HCT116 (cell line): ENCODE measurements at regions not wholly inside any gene's neighbourhood (a gene's known extent, or its start where the extent isn't known, plus 50 kb on each side); places are given as distances from the start of the nearest gene placed in this dataset.
A peak's percentile ranks its signal among the peaks of the same experiment; 100 is the strongest.
"Not testable (repeated sequence)": the region's sequence is repeated elsewhere in the genome, so short reads cannot be mapped to it uniquely, and the experiment has no call there.

Source experiments
- ATAC-seq: fragments of 200-7000 bp; cut with Tn5 transposase; 2 replicates; pipeline ENCODE4 v1.9.1; 2020; ENCODE audit warnings: mild to moderate bottlenecking, moderate library complexity
- BruUV-seq: library from RNA; stranded (reverse); fragments of 400-500 nt; replicated peaks from 2 replicates; lab custom pipeline; 2021; lab: Mats Ljungman, UMichigan
- CTCF ChIA-PET: fragments of 300-600 bp; sonication (Branson Sonifier 250); formaldehyde crosslinking; loops from one replicate; lab custom pipeline; 2021; ENCODE audit warnings: antibody characterized with exemption; lab: Charles Lee
- POLR2A ChIA-PET: fragments of 300-600, 350-600 bp; sonication (Branson Sonifier 250); formaldehyde crosslinking; loops from one replicate; lab custom pipeline; 2021; ENCODE audit warnings: antibody characterized with exemption; lab: Charles Lee
- RAD21 ChIA-PET, 2 experiments: fragments of 300-600 bp; sonication (Branson Sonifier 250); formaldehyde crosslinking; loops; one replicate each; lab custom pipeline; 2023; ENCODE audit warnings: low total read pairs in 2 of 2; ENCODE audit not compliant: uncharacterized antibody in 2 of 2, unreplicated experiment in 2 of 2, low non-redundant PET in 1 of 2; lab: Charles Lee
- DNase-seq: peaks from one replicate; pipeline ENCODE4 v3.0.0-alpha.2; 2010; ENCODE audit warnings: low read depth, low spot score
- H2AFZ ChIP-seq: fragments of 200-600 bp; shearing (Covaris generic), sonication (generic); 2 replicates; pipeline ENCODE4 v1.6.1; 2017; ENCODE audit warnings: low read depth, mixed run types, mixed read lengths, antibody characterized with exemption, low read length; ENCODE audit not compliant: poor library complexity, severe bottlenecking
- H3K27ac ChIP-seq: 2 replicates; pipeline ENCODE4 v1.5.1; 2012; ENCODE audit warnings: low read depth, low read length
- H3K27me3 ChIP-seq: fragments of 200-600 bp; sonication (generic); 2 replicates; pipeline ENCODE4 v1.6.1; 2016; ENCODE audit warnings: mixed run types, low read length, mixed read lengths; ENCODE audit not compliant: insufficient read depth
- H3K36me3 ChIP-seq, 2 experiments: fragments of 200-500 bp in 1 of 2; fragments of 200-600 bp in 1 of 2; sonication (Bioruptor generic) in 1 of 2; sonication (generic) in 1 of 2; 2 replicates each; pipeline versions ENCODE4 v1.5.1 to v1.6.1; 2014 to 2016; ENCODE audit warnings: low read length in 2 of 2, inconsistent platforms in 1 of 2, mixed read lengths in 1 of 2, mixed run types in 1 of 2; ENCODE audit not compliant: insufficient read depth in 2 of 2, control insufficient read depth in 1 of 2
- H3K4me1 ChIP-seq, 2 experiments: fragments of 200-600 bp in 1 of 2; sonication (generic) in 1 of 2; 2 replicates each; pipeline versions ENCODE4 v1.5.1 to v1.6.1; 2012 to 2017; ENCODE audit warnings: low read length in 2 of 2, inconsistent platforms in 1 of 2, mild to moderate bottlenecking in 1 of 2, mixed read lengths in 1 of 2, mixed run types in 1 of 2, moderate library complexity in 1 of 2; ENCODE audit not compliant: insufficient read depth in 2 of 2, control insufficient read depth in 1 of 2
- H3K4me2 ChIP-seq: fragments of 200-600 bp; sonication (generic); 2 replicates; pipeline ENCODE4 v1.6.1; 2017; ENCODE audit warnings: mixed run types, low read length, mixed read lengths
- H3K4me3 ChIP-seq, 2 experiments: fragments of 200-600 bp in 1 of 2; sonication (generic) in 1 of 2; replicated peaks in 1 of 2; 2 replicates each; pipeline ENCODE4 v1.5.1; 2011 to 2016; ENCODE audit warnings: low read length in 2 of 2, control low read depth in 1 of 2, low read depth in 1 of 2, mild to moderate bottlenecking in 1 of 2, mixed read lengths in 1 of 2, mixed run types in 1 of 2
- H3K79me2 ChIP-seq: fragments of 200-600 bp; sonication (generic); 2 replicates; pipeline ENCODE4 v1.6.1; 2017; ENCODE audit warnings: mild to moderate bottlenecking, mixed run types, low read length, moderate library complexity, mixed read lengths; ENCODE audit not compliant: insufficient read depth
- H3K9ac ChIP-seq: fragments of 200-600 bp; sonication (generic); 2 replicates; pipeline ENCODE4 v1.6.1; 2016; ENCODE audit warnings: low read length, mixed read lengths
- H3K9me2 ChIP-seq: fragments of 200-600 bp; sonication (generic), shearing (Covaris generic); 2 replicates; pipeline ENCODE4 v1.6.1; 2017; ENCODE audit warnings: mixed run types, mild to moderate bottlenecking, moderate library complexity; ENCODE audit not compliant: insufficient read depth
- H3K9me3 ChIP-seq, 2 experiments: fragments of 200-500 bp in 1 of 2; fragments of 200-600 bp in 1 of 2; sonication (Bioruptor generic) in 1 of 2; sonication (generic) in 1 of 2; 2 replicates each; pipeline ENCODE4 v1.6.1; 2014 to 2017; ENCODE audit warnings: low read length in 2 of 2, mixed read lengths in 2 of 2, inconsistent platforms in 1 of 2, low read depth in 1 of 2, mild to moderate bottlenecking in 1 of 2, mixed run types in 1 of 2, moderate library complexity in 1 of 2; ENCODE audit not compliant: control insufficient read depth in 1 of 2, insufficient read depth in 1 of 2
- H4K20me1 ChIP-seq: fragments of 200-600 bp; sonication (generic), shearing (Covaris generic); 2 replicates; pipeline ENCODE4 v1.6.1; 2017; ENCODE audit warnings: mixed run types, mild to moderate bottlenecking, moderate library complexity; ENCODE audit not compliant: insufficient read depth
- ATF3 ChIP-seq: IDR thresholded peaks from 2 replicates; pipeline ENCODE4 v1.6.1; 2012
- CBX3 ChIP-seq: IDR thresholded peaks from 2 replicates; pipeline ENCODE4 v1.6.1; 2012; ENCODE audit warnings: low read depth
- CEBPB ChIP-seq: IDR thresholded peaks from 2 replicates; pipeline ENCODE4 v1.6.1; 2012; ENCODE audit warnings: low read depth
- CTCF ChIP-seq, 3 experiments: fragments of 200-600 bp in 1 of 3; sonication (generic) in 1 of 3; IDR thresholded peaks in 2 of 3; conservative IDR thresholded peaks in 1 of 3; 2 replicates each; pipeline ENCODE4 v1.5.1; 2012 to 2017; ENCODE audit warnings: low read depth in 2 of 3, low read length in 2 of 3, antibody characterized with exemption in 1 of 3, borderline replicate concordance in 1 of 3, control low read depth in 1 of 3, mild to moderate bottlenecking in 1 of 3, mixed read lengths in 1 of 3, mixed run types in 1 of 3, moderate library complexity in 1 of 3; ENCODE audit not compliant: insufficient read depth in 1 of 3
- EGR1 ChIP-seq: IDR thresholded peaks from 2 replicates; pipeline ENCODE4 v1.6.1; 2012; ENCODE audit warnings: low read depth
- FOSL1 ChIP-seq: IDR thresholded peaks from 2 replicates; pipeline ENCODE4 v1.6.1; 2012; ENCODE audit warnings: low read depth
- JUND ChIP-seq: IDR thresholded peaks from 2 replicates; pipeline ENCODE4 v1.6.1; 2012
- POLR2AphosphoS5 ChIP-seq: IDR thresholded peaks from 2 replicates; pipeline ENCODE4 v1.6.1; 2011; ENCODE audit warnings: mild to moderate bottlenecking, low read depth, low read length, moderate library complexity
- REST ChIP-seq: IDR thresholded peaks from 2 replicates; pipeline ENCODE4 v1.6.1; 2012; ENCODE audit warnings: low read depth
- SP1 ChIP-seq: IDR thresholded peaks from 2 replicates; pipeline ENCODE4 v1.6.1; 2012; ENCODE audit warnings: low read depth
- SRF ChIP-seq: IDR thresholded peaks from 2 replicates; pipeline ENCODE4 v1.6.1; 2012; ENCODE audit warnings: low read depth
- YY1 ChIP-seq: IDR thresholded peaks from 2 replicates; pipeline ENCODE4 v1.6.1; 2011; ENCODE audit warnings: low read length, low read depth, moderate library complexity, mild to moderate bottlenecking; ENCODE audit not compliant: insufficient replicate concordance; ENCODE audit errors: extremely low read depth
- ZNF274 ChIP-seq: fragments of 200-500 bp; sonication (Bioruptor generic); IDR thresholded peaks from 2 replicates; pipeline ENCODE4 v1.6.1; 2014; ENCODE audit warnings: mild to moderate bottlenecking, low read depth, low read length, inconsistent platforms
- intact Hi-C: fragments of 100-400 bp; cut with micrococcal nuclease; formaldehyde crosslinking; loops from 2 replicates; pipeline ENCODE4 v1.10.0; 2022

- H3K4me3 ChIP-seq, H2AFZ ChIP-seq, RAD21 ChIA-PET, H3K36me3 ChIP-seq, POLR2A ChIA-PET, H3K27ac ChIP-seq, CTCF ChIA-PET, H3K9ac ChIP-seq, H3K79me2 ChIP-seq, H3K9me3 ChIP-seq, H4K20me1 ChIP-seq, intact Hi-C loops, BruUV-seq, H3K9me2 ChIP-seq: not testable (repeated sequence)
- H3K4me1 ChIP-seq: peaks cover 14 to 27% of the 10 kb centered on the region in 2 experiments; a peak in 3 of 4 replicates
- ATAC-seq (peak; percentile 86), DNase-seq (peak; percentile 19)
- H3K27me3 ChIP-seq: peaks cover 28% of the 10 kb centered on the region
- peak overlapping the region; percentile 52 for H3K4me2 ChIP-seq
- TF ChIP-seq EGR1: peak; percentile 39; the same call in 1 of the 2 replicates
- peak; percentile 86 for TF ChIP-seq CBX3
- TF ChIP-seq JUND: peak; percentile 90
- 0 out of 2 replicates have a peak, but pooled peaks have one; percentile 21 for TF ChIP-seq SRF
- 0 out of 2 replicates have a peak, but pooled peaks have one; percentile 46 for TF ChIP-seq SP1
- TF ChIP-seq FOSL1: peak; percentile 86
- TF ChIP-seq CEBPB: peak; percentile 47; the same call in 1 of the 2 replicates
Observed at GRCh38 chr4:27126895-27127294, 266.3 kb downstream of the STIM2 start.

- ChIA-PET RAD21 (no interaction called here), POLR2A (no interaction called here)
- no peak for TF ChIP-seq CTCF (IDR thresholded peaks at IDR 0.05 in 2 of 3, conservative IDR thresholded peaks at IDR 0.05 in 1 of 3; ENCODE audit: borderline replicate concordance in 1 of 3, insufficient read depth in 1 of 3, low read depth in 2 of 3, low read length in 2 of 3)
- no peak for TF ChIP-seq REST
- no peak for TF ChIP-seq POLR2AphosphoS5
- TF ChIP-seq CEBPB: no peak
- no peak for TF ChIP-seq YY1
- no peak for TF ChIP-seq ZNF274
- no peak for TF ChIP-seq JUND
- TF ChIP-seq ATF3: no peak
Observed at GRCh38 chr4:27128443-27128842, 267.8 kb downstream of the STIM2 start.

More at GRCh38 chr4:27128443-27128842, 267.8 kb downstream of the STIM2 start:
- Histone ChIP-seq H2AFZ (no peak overlapping the region), H3K4me3 (no peak overlapping the region), H3K9me2 (no peaks in the 10 kb centered on the region), H3K79me2 (no peaks in the 10 kb centered on the region), H3K4me1 (peaks cover 9 to 19% of the 10 kb centered on the region in 2 experiments; a peak in 3 of 4 replicates), H4K20me1 (no peaks in the 10 kb centered on the region), H3K27me3 (peaks cover 28% of the 10 kb centered on the region), H3K27ac (no peak overlapping the region), H3K36me3 (no peaks in the 10 kb centered on the region), H3K4me2 (no peak overlapping the region), H3K9me3 (no peaks in the 10 kb centered on the region), H3K9ac (no peak overlapping the region)
- BruUV-seq: no TSS peak
- CTCF ChIA-PET: no interaction called here
- intact Hi-C loops: no loop called here
- ATAC-seq: no peak
- DNase-seq: no peak
